ENCODE measurements at regions not wholly inside any gene's neighbourhood (a gene's known extent, or its start where the extent isn't known, plus 50 kb on each side); places are given as distances from the start of the nearest gene placed in this dataset.
"Not testable (repeated sequence)": the region's sequence is repeated elsewhere in the genome, so short reads cannot be mapped to it uniquely, and the experiment has no call there.

- DNase-seq: no peak
Observed at GRCh38 chr6:15014958-15015357, 230.9 kb upstream of the JARID2 start.

GRCh38 chr6:15016813-15017212 is 229.1 kb upstream of the JARID2 start:
- DNase-seq: no peak

GRCh38 chr6:15017261-15017660 is 228.6 kb upstream of the JARID2 start:
- DNase-seq: no peak

- no peak for DNase-seq
Observed at GRCh38 chr6:15017803-15018202, 228.1 kb upstream of the JARID2 start.

GRCh38 chr6:15020119-15020770 is 225.6 kb upstream of the JARID2 start:
- no peak for DNase-seq

GRCh38 chr6:15021074-15021473 is 224.8 kb upstream of the JARID2 start:
- no peak for DNase-seq

GRCh38 chr6:15023018-15023417 is 222.9 kb upstream of the JARID2 start:
- DNase-seq: not testable (repeated sequence)

- DNase-seq: no peak
Observed at GRCh38 chr6:15023448-15023847, 222.4 kb upstream of the JARID2 start.

GRCh38 chr6:15025446-15025845 is 220.4 kb upstream of the JARID2 start:
- DNase-seq: no peak

- no peak for DNase-seq
Observed at GRCh38 chr6:15026832-15027231, 219.0 kb upstream of the JARID2 start.

GRCh38 chr6:15027472-15027871 is 218.4 kb upstream of the JARID2 start:
- no peak for DNase-seq

GRCh38 chr6:15032015-15032414 is 213.9 kb upstream of the JARID2 start:
- no peak for DNase-seq

GRCh38 chr6:15033850-15034203 is 212.0 kb upstream of the JARID2 start:
- no peak for DNase-seq

- no peak for DNase-seq
Observed at GRCh38 chr6:15036690-15037245, 209.1 kb upstream of the JARID2 start.

- DNase-seq: no peak
Observed at GRCh38 chr6:15037253-15037652, 208.6 kb upstream of the JARID2 start.

- DNase-seq: no peak
Observed at GRCh38 chr6:15038013-15038791, 207.7 kb upstream of the JARID2 start.

GRCh38 chr6:15039136-15039535 is 206.7 kb upstream of the JARID2 start:
- DNase-seq: no peak

GRCh38 chr6:15042938-15043337 is 202.9 kb upstream of the JARID2 start:
- no peak for DNase-seq

GRCh38 chr6:15044146-15044882 is 201.6 kb upstream of the JARID2 start:
- no peak for DNase-seq

GRCh38 chr6:15044948-15045347 is 200.9 kb upstream of the JARID2 start:
- no peak for DNase-seq

GRCh38 chr6:15046751-15047150 is 199.1 kb upstream of the JARID2 start:
- DNase-seq: no peak

- DNase-seq: no peak
Observed at GRCh38 chr6:15048367-15048766, 197.5 kb upstream of the JARID2 start.

GRCh38 chr6:15058200-15059061 is 187.4 kb upstream of the JARID2 start:
- DNase-seq: no peak
